ENCODE measurements at regions not wholly inside any gene's neighbourhood (a gene's known extent, or its start where the extent isn't known, plus 50 kb on each side); places are given as distances from the start of the nearest gene placed in this dataset.

- Histone ChIP-seq H3K4me1 (peaks cover 40% of the 10 kb centered on the region), H4K20me1 (no peaks in the 10 kb centered on the region), H3K27me3 (no peaks in the 10 kb centered on the region), H3K27ac (no peak overlapping the region), H3K9me3 (no peaks in the 10 kb centered on the region), H3K4me2 (no peak overlapping the region), H3K36me3 (no peaks in the 10 kb centered on the region), H3K4me3 (no peak overlapping the region), H3K9ac (no peak overlapping the region)
- no peak for TF ChIP-seq Cebpa-rat (IDR thresholded peaks at IDR 0.05)
Measured at GRCh38 chr5:172569861-172570558, 71.1 kb upstream of the NEURL1B start.

- no peaks in the 10 kb centered on the region for H3K27me3 ChIP-seq
- no peak overlapping the region for H3K27ac ChIP-seq
- no peak for TF ChIP-seq Cebpa-rat (IDR thresholded peaks at IDR 0.05)
Measured at GRCh38 chr5:172568308-172568910, 72.7 kb upstream of the NEURL1B start.

DNA sequence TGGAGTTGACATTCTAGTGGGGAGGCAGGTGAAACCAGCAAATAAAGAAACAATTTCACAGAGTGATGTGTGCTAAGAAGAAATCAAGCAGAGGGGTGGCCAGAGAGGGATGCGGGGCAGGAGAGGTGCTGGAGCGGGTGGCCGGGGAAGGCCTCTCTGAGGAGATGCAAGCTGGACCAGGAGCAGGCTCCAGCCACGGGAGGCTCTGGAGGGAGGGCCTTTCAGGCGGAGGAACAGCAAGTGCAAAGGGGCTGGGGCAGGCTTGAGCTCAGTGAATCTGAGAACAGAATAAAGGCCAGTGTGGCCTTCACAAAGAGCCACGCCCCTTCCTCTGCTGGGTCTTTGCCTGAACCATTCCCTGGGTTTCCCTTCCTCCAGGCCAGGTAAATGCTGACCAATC, 73.2 kb upstream of the NEURL1B start:
- Histone ChIP-seq H3K36me3 (no peaks in the 10 kb centered on the region), H3K4me2 (no peak overlapping the region), H4K20me1 (no peaks in the 10 kb centered on the region), H3K27ac (no peak overlapping the region), H3K27me3 (no peaks in the 10 kb centered on the region), H3K9ac (no peak overlapping the region), H3K4me1 (peaks cover 19% of the 10 kb centered on the region), H3K4me3 (no peak overlapping the region), H3K9me3 (no peaks in the 10 kb centered on the region)
- no peak for TF ChIP-seq Cebpa-rat (IDR thresholded peaks at IDR 0.05)

More at GRCh38 chr5:172568308-172568910, 72.7 kb upstream of the NEURL1B start:
- H3K4me1 ChIP-seq, result peaks cover 24% of the 10 kb centered on the region
- no peaks in the 10 kb centered on the region for H3K9me3 ChIP-seq
- H3K9ac ChIP-seq, result no peak overlapping the region
- no peaks in the 10 kb centered on the region for H3K36me3 ChIP-seq
- no peak overlapping the region for H3K4me2 ChIP-seq
- H3K4me3 ChIP-seq, result no peak overlapping the region
- no peaks in the 10 kb centered on the region for H4K20me1 ChIP-seq

DNA sequence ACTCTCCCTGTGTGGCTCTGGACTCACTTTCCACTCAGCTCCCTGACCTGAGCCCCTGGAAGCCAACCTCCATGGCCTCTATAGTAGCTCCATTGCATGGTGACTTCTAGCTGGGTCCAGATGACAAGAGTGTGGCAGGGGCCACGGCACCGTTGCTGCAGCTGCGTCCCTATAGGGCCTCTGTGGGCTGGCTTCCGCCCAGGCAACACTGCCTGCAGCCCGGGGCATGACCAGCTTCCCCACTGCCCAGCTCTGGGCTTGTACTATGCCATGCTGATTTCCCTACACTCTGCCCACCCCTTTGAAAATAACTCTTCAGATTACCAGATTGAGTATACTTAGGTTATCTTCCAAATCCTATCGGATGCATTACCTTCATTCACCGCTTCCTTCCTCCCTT, 73.8 kb upstream of the NEURL1B start:
- Histone ChIP-seq H3K27me3 (no peaks in the 10 kb centered on the region), H3K4me3 (no peak overlapping the region), H3K4me2 (no peak overlapping the region), H4K20me1 (no peaks in the 10 kb centered on the region), H3K36me3 (no peaks in the 10 kb centered on the region), H3K9me3 (no peaks in the 10 kb centered on the region), H3K9ac (no peak overlapping the region), H3K4me1 (peaks cover 13% of the 10 kb centered on the region), H3K27ac (no peak overlapping the region)
- no peak for TF ChIP-seq Cebpa-rat (IDR thresholded peaks at IDR 0.05)

DNA sequence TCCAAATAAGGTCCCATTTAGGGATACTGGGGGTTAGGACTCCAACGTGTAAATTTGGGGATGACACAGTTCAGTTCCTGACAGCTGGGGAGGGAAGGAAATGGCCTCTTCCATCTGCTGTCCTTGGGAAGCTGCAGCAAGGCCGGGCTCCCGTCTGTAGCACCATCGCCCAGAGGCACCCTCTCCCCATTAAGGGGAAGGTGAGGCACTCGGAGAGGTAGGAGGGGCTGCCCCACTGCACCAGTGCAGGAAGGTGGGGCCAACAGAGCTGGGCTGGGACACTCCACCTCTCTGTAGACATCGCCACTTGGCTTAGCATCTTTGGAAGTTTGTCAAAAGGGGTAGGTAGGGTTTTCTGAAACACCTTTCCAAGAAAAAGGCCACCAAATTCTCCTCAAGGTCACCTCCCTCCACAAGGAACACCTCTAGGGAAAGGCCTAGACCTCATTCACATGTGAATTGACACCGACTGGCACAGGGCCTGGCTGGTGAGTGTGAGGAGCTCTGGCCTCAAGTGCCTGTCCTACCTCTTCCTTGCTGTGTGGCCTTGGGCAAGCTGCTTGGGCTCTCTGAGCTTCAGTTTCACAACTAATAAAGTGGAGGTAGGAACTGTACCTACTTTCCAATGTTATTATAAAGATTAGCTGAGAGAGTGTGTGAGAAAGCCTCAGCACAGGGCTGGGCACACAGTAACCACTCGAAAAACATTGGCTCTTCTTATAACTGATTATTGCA, 75.0 kb upstream of the NEURL1B start:
- TF ChIP-seq Cebpa-rat (IDR thresholded peaks at IDR 0.05), result no peak
- H3K4me1 ChIP-seq, result peaks cover 1% of the 10 kb centered on the region
- H3K9me3 ChIP-seq, result no peaks in the 10 kb centered on the region
- H3K27me3 ChIP-seq, result no peaks in the 10 kb centered on the region
- no peaks in the 10 kb centered on the region for H3K36me3 ChIP-seq
- H4K20me1 ChIP-seq, result no peaks in the 10 kb centered on the region
- H3K9ac ChIP-seq, result no peak overlapping the region
- no peak overlapping the region for H3K4me2 ChIP-seq
- H3K4me3 ChIP-seq, result no peak overlapping the region
- H3K27ac ChIP-seq, result no peak overlapping the region

DNA sequence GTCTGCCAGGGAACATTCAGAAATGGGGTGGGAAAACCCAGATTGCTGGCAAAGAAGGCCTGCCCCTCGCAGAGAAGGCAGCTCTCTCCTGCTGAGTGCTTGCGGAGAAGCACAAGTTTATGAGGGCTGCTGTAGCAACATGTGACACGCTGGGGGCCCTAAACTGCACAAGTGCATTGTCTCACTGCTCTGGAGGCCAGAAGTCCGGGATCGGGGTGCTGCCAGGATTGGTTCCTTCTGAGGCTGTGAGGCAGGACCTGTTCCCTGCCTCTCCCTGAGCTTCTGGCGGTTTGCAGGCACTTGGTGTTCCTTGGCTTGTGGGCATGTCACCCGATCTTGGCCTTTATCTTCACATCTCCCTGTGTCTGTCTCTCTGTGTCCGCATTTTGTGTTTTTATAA, 75.6 kb upstream of the NEURL1B start:
- TF ChIP-seq Cebpa-rat (IDR thresholded peaks at IDR 0.05), result no peak
- H3K27ac ChIP-seq, result no peak overlapping the region
- H3K9ac ChIP-seq, result no peak overlapping the region
- H3K4me1 ChIP-seq, result no peaks in the 10 kb centered on the region
- no peak overlapping the region for H3K4me3 ChIP-seq
- H3K9me3 ChIP-seq, result no peaks in the 10 kb centered on the region
- H3K36me3 ChIP-seq, result no peaks in the 10 kb centered on the region
- no peaks in the 10 kb centered on the region for H4K20me1 ChIP-seq
- H3K27me3 ChIP-seq, result no peaks in the 10 kb centered on the region
- H3K4me2 ChIP-seq, result no peak overlapping the region

DNA sequence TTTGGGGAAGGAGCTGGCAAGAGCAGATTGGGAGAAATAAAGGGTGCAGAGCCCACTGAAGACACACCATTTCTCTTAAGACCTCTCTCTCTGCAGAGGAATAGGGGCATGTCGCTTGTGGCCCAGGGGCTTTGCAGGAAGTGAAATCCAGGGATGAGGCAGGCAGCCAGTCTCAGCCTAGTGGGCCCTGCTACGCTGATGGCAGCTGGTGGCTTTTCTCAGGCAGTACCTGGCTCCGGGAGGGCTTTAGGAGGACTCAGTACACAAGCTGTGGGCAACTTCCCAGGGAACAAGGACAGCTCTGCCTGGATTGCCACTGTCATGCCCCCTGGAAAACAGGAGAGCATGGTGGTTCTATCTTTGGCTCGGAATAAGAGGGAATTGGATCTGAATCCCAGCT, 76.2 kb upstream of the NEURL1B start:
- H3K4me3 ChIP-seq, result no peak overlapping the region
- no peak overlapping the region for H3K27ac ChIP-seq
- H3K9me3 ChIP-seq, result no peaks in the 10 kb centered on the region
- no peaks in the 10 kb centered on the region for H3K36me3 ChIP-seq
- no peaks in the 10 kb centered on the region for H4K20me1 ChIP-seq
- no peak for TF ChIP-seq Cebpa-rat (IDR thresholded peaks at IDR 0.05)
- no peak overlapping the region for H3K4me2 ChIP-seq
- H3K9ac ChIP-seq, result no peak overlapping the region
- no peaks in the 10 kb centered on the region for H3K27me3 ChIP-seq
- no peaks in the 10 kb centered on the region for H3K4me1 ChIP-seq

- H4K20me1 ChIP-seq, result no peaks in the 10 kb centered on the region
- H3K9ac ChIP-seq, result no peak overlapping the region
- no peak overlapping the region for H3K4me3 ChIP-seq
- H3K27me3 ChIP-seq, result no peaks in the 10 kb centered on the region
- H3K27ac ChIP-seq, result no peak overlapping the region
- no peaks in the 10 kb centered on the region for H3K4me1 ChIP-seq
- no peaks in the 10 kb centered on the region for H3K36me3 ChIP-seq
- H3K9me3 ChIP-seq, result no peaks in the 10 kb centered on the region
- H3K4me2 ChIP-seq, result no peak overlapping the region
- no peak for TF ChIP-seq Cebpa-rat (IDR thresholded peaks at IDR 0.05)
Measured at GRCh38 chr5:172564188-172564587, 76.9 kb upstream of the NEURL1B start.

- Histone ChIP-seq H3K27me3 (no peaks in the 10 kb centered on the region), H3K36me3 (no peaks in the 10 kb centered on the region), H3K9ac (no peak overlapping the region), H4K20me1 (no peaks in the 10 kb centered on the region), H3K4me3 (no peak overlapping the region), H3K9me3 (no peaks in the 10 kb centered on the region), H3K4me1 (0 out of 2 replicates have a peak, but pooled peaks cover 5% of the 10 kb centered on the region), H3K27ac (no peak overlapping the region), H3K4me2 (no peak overlapping the region)
- TF ChIP-seq Cebpa-rat (IDR thresholded peaks at IDR 0.05), result no peak
Measured at GRCh38 chr5:172562443-172562842, 78.6 kb upstream of the NEURL1B start.

- Histone ChIP-seq H3K9me3 (no peaks in the 10 kb centered on the region), H3K4me2 (no peak overlapping the region), H3K27me3 (no peaks in the 10 kb centered on the region), H3K4me1 (0 out of 2 replicates have a peak, but pooled peaks cover 5% of the 10 kb centered on the region), H3K9ac (no peak overlapping the region), H3K4me3 (no peak overlapping the region), H4K20me1 (no peaks in the 10 kb centered on the region), H3K27ac (no peak overlapping the region), H3K36me3 (no peaks in the 10 kb centered on the region)
- TF ChIP-seq Cebpa-rat (IDR thresholded peaks at IDR 0.05), result no peak
Measured at GRCh38 chr5:172561151-172561550, 79.9 kb upstream of the NEURL1B start.

Measured in BLaER1 (cell line).